Spleen (tissue), 11 donors: ENCODE measurements at regions not wholly inside any gene's neighbourhood (a gene's known extent, or its start where the extent isn't known, plus 50 kb on each side); places are given as distances from the start of the nearest gene placed in this dataset.

Experiments
- DNase-seq: peaks from one replicate; pipeline ENCODE4 v3.0.0-alpha.2; 2020
- H3K27ac ChIP-seq, 8 donors: fragments of 200-600 bp; sonication (generic) in 7 of 8; 1 replicate in 4 of 8; 2 replicates in 4 of 8; pipeline versions ENCODE4 v1.5.0 to v1.8.0; 2016 to 2021; ENCODE audit warnings: inconsistent platforms in 4 of 8, mild to moderate bottlenecking in 4 of 8, moderate library complexity in 1 of 8
- H3K27me3 ChIP-seq, 7 donors: fragments of 200-600 bp; sonication (generic) in 6 of 7; replicated peaks in 1 of 7; 1 replicate in 4 of 7; 2 replicates in 3 of 7; pipeline versions ENCODE4 v1.5.0 to v1.8.0; 2016 to 2021; ENCODE audit warnings: inconsistent platforms in 3 of 7, mild to moderate bottlenecking in 1 of 7
- H3K36me3 ChIP-seq, 6 donors: fragments of 200-600 bp; sonication (generic) in 5 of 6; 1 replicate in 4 of 6; 2 replicates in 2 of 6; pipeline versions ENCODE4 v1.5.0 to v1.8.0; 2016 to 2021; ENCODE audit warnings: inconsistent platforms in 2 of 6
- H3K4me1 ChIP-seq, 6 donors: fragments of 200-600 bp; sonication (generic) in 5 of 6; 1 replicate in 3 of 6; 2 replicates in 3 of 6; pipeline versions ENCODE4 v1.5.0 to v1.8.0; 2016 to 2021; ENCODE audit warnings: inconsistent platforms in 3 of 6
- H3K4me3 ChIP-seq, 8 donors: fragments of 200-600 bp; sonication (generic) in 7 of 8; 1 replicate in 4 of 8; 2 replicates in 4 of 8; pipeline versions ENCODE4 v1.5.0 to v1.8.0; 2016 to 2021; ENCODE audit warnings: inconsistent platforms in 4 of 8, mild to moderate bottlenecking in 4 of 8, moderate library complexity in 2 of 8
- H3K9me3 ChIP-seq, 8 donors: fragments of 200-600 bp; sonication (generic) in 7 of 8; 1 replicate in 4 of 8; 2 replicates in 4 of 8; pipeline versions ENCODE4 v1.5.0 to v1.8.0; 2016 to 2021; ENCODE audit warnings: inconsistent platforms in 4 of 8
- POLR2A ChIP-seq, 3 donors: fragments of 450-650 bp; IDR thresholded peaks; one replicate each; pipeline ENCODE4 v1.5.1; 2017; ENCODE audit warnings: antibody characterized with exemption in 3 of 3, mild to moderate bottlenecking in 1 of 3
- POLR2AphosphoS5 ChIP-seq, 3 donors: sonication (generic); formaldehyde crosslinking; IDR thresholded peaks; one replicate each; pipeline ENCODE4 v1.5.1; 2017; ENCODE audit warnings: antibody characterized with exemption in 3 of 3
- WGBS, 5 donors: extraction: QIAGEN DNeasy Blood & Tissue Kit in 3 of 5; methylation state at CpG; one replicate each; pipeline versions ENCODE4 v1.1.5 to v1.1.7; 2013 to 2018; 5-methylcytosine and 5-hydroxymethylcytosine counted together
- intact Hi-C: fragments of 100-400 bp; cut with DNase I; formaldehyde crosslinking; loops from one replicate; pipeline ENCODE4 v1.15.0; 2023; ENCODE audit warnings: low total_unique reads
- TF ChIP-seq, protein P1 (sequence below), 11 experiments: fragments of 200-600 bp in 7 of 11; fragments of 450-650 bp in 4 of 11; sonication (generic) in 4 of 11; IDR thresholded peaks in 8 of 11; conservative IDR thresholded peaks in 3 of 11; 1 replicate in 7 of 11; 2 replicates in 4 of 11; pipeline versions ENCODE4 v1.4.0 to v1.8.0; 2016 to 2021; ENCODE audit warnings: antibody characterized with exemption in 11 of 11, inconsistent platforms in 4 of 11, mild to moderate bottlenecking in 1 of 11
- donor health status: healthy with polysubstance abuse.
- donor health status: DM: no; HTN: no; CAD: no; lungs with moderate emphysema.
- donor health status: DM: no; HTN: no; CAD: no.
- donor health status: Bipolar disorder and iron deficiency.
- donor health status: healthy.
- donor health status: DM: no; HTN: no; CAD: no.
- donor health status: DM: yes; HTN: yes; CAD: no.

GRCh38 chr6:82702574-82702973 lies 339.0 kb downstream of the TPBG start:
- intact Hi-C loops = no loop called here
- 62 to 87% (median 79%) methylated on average over 3 of the region's 3 CpGs for WGBS, 5 donors
- Histone ChIP-seq H3K27ac (no peak overlapping the region), H3K4me1 (no peaks in the 10 kb centered on the region), H3K4me3 (no peak overlapping the region), H3K27me3 (no peaks in the 10 kb centered on the region), H3K9me3 (peaks cover 0 to 22% (median 8%) of the 10 kb centered on the region in 8 donors), H3K36me3 (no peaks in the 10 kb centered on the region)
- TF ChIP-seq POLR2AphosphoS5 (IDR thresholded peaks at IDR 0.05) (no peak), POLR2A (IDR thresholded peaks at IDR 0.05) (no peak)
- TF ChIP-seq, protein P1, sequence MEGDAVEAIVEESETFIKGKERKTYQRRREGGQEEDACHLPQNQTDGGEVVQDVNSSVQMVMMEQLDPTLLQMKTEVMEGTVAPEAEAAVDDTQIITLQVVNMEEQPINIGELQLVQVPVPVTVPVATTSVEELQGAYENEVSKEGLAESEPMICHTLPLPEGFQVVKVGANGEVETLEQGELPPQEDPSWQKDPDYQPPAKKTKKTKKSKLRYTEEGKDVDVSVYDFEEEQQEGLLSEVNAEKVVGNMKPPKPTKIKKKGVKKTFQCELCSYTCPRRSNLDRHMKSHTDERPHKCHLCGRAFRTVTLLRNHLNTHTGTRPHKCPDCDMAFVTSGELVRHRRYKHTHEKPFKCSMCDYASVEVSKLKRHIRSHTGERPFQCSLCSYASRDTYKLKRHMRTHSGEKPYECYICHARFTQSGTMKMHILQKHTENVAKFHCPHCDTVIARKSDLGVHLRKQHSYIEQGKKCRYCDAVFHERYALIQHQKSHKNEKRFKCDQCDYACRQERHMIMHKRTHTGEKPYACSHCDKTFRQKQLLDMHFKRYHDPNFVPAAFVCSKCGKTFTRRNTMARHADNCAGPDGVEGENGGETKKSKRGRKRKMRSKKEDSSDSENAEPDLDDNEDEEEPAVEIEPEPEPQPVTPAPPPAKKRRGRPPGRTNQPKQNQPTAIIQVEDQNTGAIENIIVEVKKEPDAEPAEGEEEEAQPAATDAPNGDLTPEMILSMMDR (IDR thresholded peaks at IDR 0.05 in 8 of 11, conservative IDR thresholded peaks at IDR 0.05 in 3 of 11) = no peak
- no peak for DNase-seq

DNA sequence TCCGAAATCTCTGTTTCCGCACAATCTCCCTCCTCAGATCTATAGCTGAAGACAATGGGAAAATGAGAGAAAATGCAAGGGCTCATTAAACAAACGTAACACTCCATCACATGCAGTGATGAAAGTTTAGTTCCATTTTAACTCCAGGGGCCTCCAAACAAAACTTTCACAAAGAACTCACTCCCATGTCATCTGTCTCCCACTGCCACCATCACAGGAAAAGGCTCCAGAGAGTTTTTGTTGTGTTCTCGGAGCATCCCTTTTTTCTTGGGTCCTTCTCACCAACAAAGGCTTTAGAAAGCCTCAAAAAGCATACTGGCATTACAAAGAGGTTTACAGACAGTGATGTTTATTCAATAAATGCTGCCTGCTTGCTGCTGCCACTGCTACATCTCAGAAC lies 339.6 kb downstream of the TPBG start:
- no peak for DNase-seq
- 75 to 82% (median 79%) methylated on average over 4 of the region's 4 CpGs for WGBS, 5 donors
- Histone ChIP-seq H3K9me3 (peaks cover 0 to 22% (median 8%) of the 10 kb centered on the region in 8 donors), H3K27me3 (no peaks in the 10 kb centered on the region), H3K27ac (no peak overlapping the region), H3K4me1 (no peaks in the 10 kb centered on the region), H3K4me3 (no peak overlapping the region), H3K36me3 (no peaks in the 10 kb centered on the region)
- intact Hi-C loops = no loop called here
- TF ChIP-seq, protein P1 (IDR thresholded peaks at IDR 0.05 in 8 of 11, conservative IDR thresholded peaks at IDR 0.05 in 3 of 11) = no peak
- TF ChIP-seq POLR2AphosphoS5 (IDR thresholded peaks at IDR 0.05) (no peak), POLR2A (IDR thresholded peaks at IDR 0.05) (no peak)

GRCh38 chr6:82704045-82704444 lies 340.4 kb downstream of the TPBG start:
- peaks cover 0 to 22% (median 8%) of the 10 kb centered on the region in 8 donors for H3K9me3 ChIP-seq
- TF ChIP-seq, protein P1 (IDR thresholded peaks at IDR 0.05 in 8 of 11, conservative IDR thresholded peaks at IDR 0.05 in 3 of 11) = no peak
- no peak overlapping the region for H3K4me3 ChIP-seq
- no peaks in the 10 kb centered on the region for H3K36me3 ChIP-seq
- no peak overlapping the region for H3K27ac ChIP-seq
- intact Hi-C loops = no loop called here
- 34 to 81% (median 53%) methylated on average over 1 of the region's 1 CpG for WGBS, 5 donors
- no peak for DNase-seq
- no peaks in the 10 kb centered on the region for H3K27me3 ChIP-seq
- no peaks in the 10 kb centered on the region for H3K4me1 ChIP-seq

DNA sequence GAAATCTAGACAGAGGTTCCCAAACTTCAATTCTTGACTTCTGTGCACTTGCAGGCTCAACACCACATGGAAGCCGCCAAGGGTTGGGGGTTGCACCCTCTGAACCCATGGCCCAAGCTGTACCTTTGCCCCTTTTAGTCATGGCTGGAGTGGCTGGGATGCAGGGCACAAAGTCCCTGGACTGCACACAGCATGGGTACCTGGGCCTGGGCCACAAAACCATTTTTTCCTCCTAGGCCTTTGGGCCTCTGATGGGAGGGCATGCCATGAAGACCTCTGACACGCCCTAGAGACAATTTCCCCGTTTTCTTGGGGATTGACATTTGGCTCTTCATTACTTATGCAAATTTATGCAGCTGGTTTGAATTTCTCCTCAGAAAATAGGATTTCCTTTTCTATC lies 342.0 kb downstream of the TPBG start:
- intact Hi-C loops = no loop called here
- Histone ChIP-seq H3K4me1 (no peaks in the 10 kb centered on the region), H3K27me3 (no peaks in the 10 kb centered on the region), H3K36me3 (no peaks in the 10 kb centered on the region), H3K9me3 (peaks cover 0 to 22% (median 8%) of the 10 kb centered on the region in 8 donors), H3K4me3 (no peak overlapping the region), H3K27ac (no peak overlapping the region)
- TF ChIP-seq POLR2AphosphoS5 (IDR thresholded peaks at IDR 0.05) = no peak
- TF ChIP-seq, protein P1 (IDR thresholded peaks at IDR 0.05 in 8 of 11, conservative IDR thresholded peaks at IDR 0.05 in 3 of 11) = no peak
- no peak for TF ChIP-seq POLR2A (IDR thresholded peaks at IDR 0.05)
- no peak for DNase-seq
- 66 to 86% (median 83%) methylated on average over 3 of the region's 3 CpGs for WGBS, 5 donors
